Mammary epithelial cell (primary cell): ENCODE measurements at regions not wholly inside any gene's neighbourhood (a gene's known extent, or its start where the extent isn't known, plus 50 kb on each side); places are given as distances from the start of the nearest gene placed in this dataset.

Source experiments
- CTCF ChIP-seq, 2 donors: IDR thresholded peaks in 1 of 2; conservative IDR thresholded peaks in 1 of 2; 2 replicates each; pipeline ENCODE4 v1.5.1; 2011 to 2012; ENCODE audit warnings: inconsistent platforms in 2 of 2, low read length in 2 of 2, mild to moderate bottlenecking in 2 of 2, control low read depth in 1 of 2, low read depth in 1 of 2; ENCODE audit not compliant: insufficient read depth in 1 of 2; ENCODE audit errors: extremely low read depth in 1 of 2
- EZH2 ChIP-seq: IDR thresholded peaks from 2 replicates; pipeline ENCODE4 v1.6.1; 2012; ENCODE audit warnings: low read length, inconsistent platforms, borderline replicate concordance

DNA sequence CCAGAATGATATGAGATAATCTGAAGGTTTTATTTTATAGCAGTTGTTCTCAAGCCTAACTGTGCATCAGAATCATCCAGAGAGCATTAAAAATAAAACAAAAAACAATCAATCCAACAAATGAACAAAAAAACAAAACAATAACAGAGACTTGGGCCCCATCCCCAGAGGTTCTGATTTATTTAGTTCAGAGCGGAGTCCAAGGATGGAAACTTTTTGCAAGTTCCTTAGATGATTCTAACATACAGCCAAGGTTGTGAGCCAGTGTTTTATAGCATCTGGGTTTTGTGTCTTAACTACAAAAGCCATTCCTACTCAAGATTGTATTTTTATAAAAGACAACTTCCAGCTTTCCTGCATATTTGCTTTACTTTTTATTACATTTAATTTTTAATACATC lies 59.4 kb upstream of the GRPR start:
- TF ChIP-seq CTCF (conservative IDR thresholded peaks at IDR 0.05 in 1 of 2, IDR thresholded peaks at IDR 0.05 in 1 of 2; ENCODE audit: extremely low read depth in 1 of 2, insufficient read depth in 1 of 2, low read depth in 1 of 2, low read length in 2 of 2) (no peak), EZH2 (no peak)
